Frontal cortex (tissue), 3 donors: ENCODE measurements at regions not wholly inside any gene's neighbourhood (a gene's known extent, or its start where the extent isn't known, plus 50 kb on each side); places are given as distances from the start of the nearest gene placed in this dataset.

Experiments used
- DNase-seq, 2 donors: peaks; one replicate each; pipeline ENCODE4 v3.0.0; 2012; ENCODE audit warnings: low spot score in 2 of 2
- FAIRE-seq: peaks from 2 replicates; lab custom pipeline; 2012; peaks lifted over from hg19 to GRCh38; lab: Jason Lieb, UNC
- donor health status: control.
- donor health status: control.
- donor health status: control.

GRCh38 chr17:73749337-73749823 lies 105.1 kb upstream of the SDK2 start:
- FAIRE-seq (no peak), DNase-seq (no peak)

GRCh38 chr17:73749928-73750605 lies 105.8 kb upstream of the SDK2 start:
- DNase-seq (no peak), FAIRE-seq (no peak)

DNA sequence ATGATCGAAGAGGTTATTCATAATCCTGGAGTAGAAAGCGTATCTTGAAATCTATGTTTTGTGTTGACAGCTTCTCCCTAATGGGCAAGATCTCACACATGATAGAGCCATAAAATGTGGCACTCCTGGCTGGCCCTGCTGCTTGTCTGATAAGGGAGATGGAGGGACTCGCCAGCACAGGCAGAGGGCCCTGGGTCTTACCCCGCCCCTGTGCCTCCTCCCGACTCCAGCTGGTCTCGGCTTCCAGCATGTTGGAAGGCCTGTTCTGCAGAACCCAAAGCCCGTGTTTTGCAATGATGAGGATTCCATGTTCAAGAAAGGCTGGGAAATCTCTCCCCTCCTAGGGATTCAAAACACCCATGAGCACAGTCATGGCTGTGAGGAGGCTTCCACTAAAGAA lies 106.7 kb upstream of the SDK2 start:
- no peak for FAIRE-seq

DNA sequence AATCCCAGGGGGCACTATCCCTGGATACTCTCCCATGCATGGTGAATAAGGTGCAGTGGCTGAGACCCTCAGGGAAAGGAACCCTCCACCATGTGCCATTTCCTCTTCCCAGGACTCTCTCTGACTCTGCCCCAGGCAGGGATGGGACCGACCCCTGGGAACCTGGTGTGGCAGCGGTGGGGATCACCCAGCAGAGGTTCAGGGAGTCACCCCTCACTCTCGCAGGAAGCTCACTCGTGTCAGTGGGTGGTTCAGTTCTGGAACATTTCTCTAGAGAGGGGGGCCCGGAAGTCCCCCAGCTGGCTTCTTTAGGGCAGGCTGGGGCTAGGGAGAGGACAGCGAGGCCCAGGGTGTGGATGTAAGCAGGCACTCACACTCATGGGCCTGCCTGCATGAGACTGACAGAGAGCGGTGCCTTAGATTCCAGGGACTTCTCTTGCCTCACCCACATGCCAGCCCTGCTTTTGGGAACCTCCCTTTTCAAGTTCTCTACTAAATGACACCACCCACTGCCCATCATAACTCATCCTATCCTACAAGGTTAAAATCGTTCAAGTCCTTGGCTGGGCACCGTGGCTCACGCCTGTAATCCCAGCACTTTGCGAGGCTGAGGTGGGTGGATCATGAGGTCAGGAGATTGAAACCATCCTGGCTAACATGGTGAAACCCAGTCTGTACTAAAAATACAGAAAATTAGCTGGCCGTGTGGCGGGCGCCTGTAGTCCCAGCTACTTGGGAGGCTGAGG lies 109.7 kb upstream of the SDK2 start:
- no peak for DNase-seq
- no peak for FAIRE-seq

More for the DNA sequence above, 106.7 kb upstream of the SDK2 start:
- DNase-seq: no peak

GRCh38 chr17:73754886-73755400 lies 110.7 kb upstream of the SDK2 start:
- FAIRE-seq (no peak), DNase-seq (no peak)

- no peak for FAIRE-seq
- DNase-seq: peak in 1 of 2 donors; percentile 27
These were observed 113.2 kb upstream of the SDK2 start for GRCh38 chr17:73757420-73757819.

DNA sequence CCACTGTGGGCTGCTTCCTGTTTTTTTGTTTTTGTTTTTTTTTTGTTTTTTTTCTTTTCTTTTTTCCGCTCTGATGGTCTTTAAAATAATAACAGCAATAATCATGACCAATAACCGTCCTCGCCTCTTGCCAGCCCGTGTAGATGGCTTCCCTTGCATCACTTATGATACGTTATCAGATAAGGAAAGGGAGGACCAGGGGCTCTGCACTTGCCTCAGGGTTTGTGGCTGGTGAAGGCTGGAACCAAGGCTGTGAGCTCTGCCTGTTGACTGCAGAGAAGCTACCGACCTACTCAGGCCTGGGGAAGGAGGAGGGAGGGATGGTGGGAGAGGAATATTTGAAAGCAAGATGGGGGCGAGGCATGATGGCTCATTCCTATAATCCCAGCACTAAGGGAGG lies 114.0 kb upstream of the SDK2 start:
- no peak for FAIRE-seq
- no peak for DNase-seq

DNA sequence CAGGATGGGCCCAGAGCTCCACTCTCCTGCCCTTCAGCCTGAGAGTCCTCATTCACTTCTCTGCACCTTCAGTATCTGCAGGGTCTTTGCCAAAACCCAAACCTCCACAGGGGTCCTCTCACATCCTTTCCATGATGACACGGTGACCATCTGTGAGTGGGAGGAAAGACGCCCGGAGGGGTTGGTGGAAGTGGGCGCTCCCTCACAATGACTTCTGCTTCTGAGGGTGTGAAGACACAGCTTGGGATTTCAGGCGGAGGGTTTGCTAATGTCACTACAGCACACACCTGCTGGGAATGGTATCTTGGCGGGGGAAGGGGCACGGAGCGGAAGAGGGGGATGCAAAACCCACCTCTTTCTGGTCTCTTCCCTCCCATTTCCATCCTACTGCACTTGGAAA lies 115.1 kb upstream of the SDK2 start:
- FAIRE-seq (no peak), DNase-seq (no peak)

DNA sequence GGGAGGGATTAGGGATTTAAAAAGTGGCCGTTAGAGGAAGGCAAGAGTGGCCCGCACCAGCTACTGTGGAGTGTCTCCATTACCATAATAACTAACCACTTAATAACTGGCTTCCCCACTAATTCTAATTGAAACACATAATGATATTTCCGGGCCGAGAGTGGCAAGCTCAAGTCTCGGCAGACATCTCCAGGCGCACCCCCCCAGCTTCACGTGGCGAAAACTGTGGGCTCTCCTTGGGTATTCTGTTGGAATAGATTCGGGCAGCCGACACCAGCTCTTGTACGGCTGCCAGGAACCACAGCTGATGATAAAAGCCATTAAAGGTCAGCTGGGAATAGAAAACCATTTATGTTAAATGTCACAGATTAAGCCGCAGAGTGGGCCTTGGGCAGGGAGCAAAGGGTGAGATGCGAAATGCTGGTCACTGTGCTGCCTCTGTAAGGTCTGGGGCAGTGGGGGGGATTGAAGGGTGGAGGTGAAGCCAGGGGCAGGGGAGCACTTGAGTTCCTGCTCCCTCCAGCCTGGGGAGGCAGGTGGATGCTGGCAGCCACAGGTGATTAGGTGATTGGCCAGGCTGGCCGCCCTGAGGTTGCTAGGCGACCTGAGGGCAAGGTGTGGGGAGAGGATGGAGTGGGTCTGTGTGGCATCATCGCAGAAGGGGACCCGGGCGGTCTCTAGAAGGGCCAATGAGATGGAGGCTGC lies 115.6 kb upstream of the SDK2 start:
- no peak for DNase-seq
- FAIRE-seq: no peak

GRCh38 chr17:73760439-73760758 lies 116.2 kb upstream of the SDK2 start:
- no peak for DNase-seq
- FAIRE-seq: no peak

GRCh38 chr17:73765824-73766563 lies 121.7 kb upstream of the SDK2 start:
- DNase-seq (peak in 1 of 2 donors; percentile 27), FAIRE-seq (no peak)

DNA sequence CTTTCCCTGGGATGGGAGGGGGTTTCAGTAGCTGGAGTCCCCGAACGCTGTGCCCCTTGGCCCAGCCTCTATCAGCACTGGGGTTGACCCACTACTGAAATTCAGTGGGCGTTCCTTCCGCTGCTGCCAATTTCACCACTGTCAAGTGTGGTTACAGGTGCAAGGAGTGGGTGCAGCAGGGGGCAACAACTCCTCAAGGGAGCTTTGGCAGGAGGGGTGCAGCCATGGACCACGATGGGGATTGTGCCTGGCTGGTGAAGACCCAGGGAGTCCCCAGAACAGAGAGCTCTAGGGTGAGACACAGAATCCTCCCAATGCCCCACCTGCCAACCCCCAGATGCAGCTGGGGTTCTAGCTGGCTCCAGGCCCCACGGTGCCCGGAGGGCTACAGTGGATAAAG lies 123.5 kb upstream of the SDK2 start:
- DNase-seq (no peak), FAIRE-seq (no peak)

DNA sequence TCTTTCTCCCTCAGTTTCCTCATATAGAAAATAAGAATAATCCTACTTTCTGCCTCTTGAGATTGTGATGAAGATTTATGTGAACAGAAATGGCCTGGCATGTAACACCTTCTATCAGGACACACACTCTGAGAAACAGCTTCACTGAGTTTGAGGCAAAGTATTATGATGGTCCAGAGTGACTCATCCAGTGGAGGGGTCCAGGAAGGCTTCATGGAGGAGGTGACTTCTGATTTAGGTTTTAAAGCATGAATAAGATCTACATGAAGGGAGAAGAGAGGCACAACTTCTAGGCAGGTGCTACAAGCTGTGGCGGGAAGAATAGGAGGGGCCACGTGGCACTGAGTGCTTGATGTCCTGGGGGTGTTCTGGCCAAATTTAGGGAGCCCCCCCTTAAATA lies 124.4 kb upstream of the SDK2 start:
- FAIRE-seq: no peak
- no peak for DNase-seq

DNA sequence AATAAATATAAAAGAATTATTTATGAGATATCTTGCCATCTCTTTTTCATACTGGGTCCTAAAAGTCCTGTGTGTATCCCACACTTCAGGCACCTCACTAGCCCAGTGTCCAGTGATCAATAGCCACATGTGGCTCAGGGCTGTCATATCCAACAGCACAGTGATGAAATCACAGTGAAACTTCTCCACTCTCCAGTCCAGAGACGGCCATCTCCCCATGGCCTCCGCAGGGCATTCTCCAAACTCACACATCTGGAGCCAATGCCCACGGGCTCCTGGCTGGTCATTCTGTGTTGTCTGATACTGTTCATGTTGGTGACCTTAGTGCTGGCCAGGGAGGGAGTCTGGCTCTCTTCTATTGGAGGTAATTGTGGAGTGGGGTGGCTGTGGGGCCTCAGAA lies 125.2 kb upstream of the SDK2 start:
- no peak for FAIRE-seq
- DNase-seq: no peak

DNA sequence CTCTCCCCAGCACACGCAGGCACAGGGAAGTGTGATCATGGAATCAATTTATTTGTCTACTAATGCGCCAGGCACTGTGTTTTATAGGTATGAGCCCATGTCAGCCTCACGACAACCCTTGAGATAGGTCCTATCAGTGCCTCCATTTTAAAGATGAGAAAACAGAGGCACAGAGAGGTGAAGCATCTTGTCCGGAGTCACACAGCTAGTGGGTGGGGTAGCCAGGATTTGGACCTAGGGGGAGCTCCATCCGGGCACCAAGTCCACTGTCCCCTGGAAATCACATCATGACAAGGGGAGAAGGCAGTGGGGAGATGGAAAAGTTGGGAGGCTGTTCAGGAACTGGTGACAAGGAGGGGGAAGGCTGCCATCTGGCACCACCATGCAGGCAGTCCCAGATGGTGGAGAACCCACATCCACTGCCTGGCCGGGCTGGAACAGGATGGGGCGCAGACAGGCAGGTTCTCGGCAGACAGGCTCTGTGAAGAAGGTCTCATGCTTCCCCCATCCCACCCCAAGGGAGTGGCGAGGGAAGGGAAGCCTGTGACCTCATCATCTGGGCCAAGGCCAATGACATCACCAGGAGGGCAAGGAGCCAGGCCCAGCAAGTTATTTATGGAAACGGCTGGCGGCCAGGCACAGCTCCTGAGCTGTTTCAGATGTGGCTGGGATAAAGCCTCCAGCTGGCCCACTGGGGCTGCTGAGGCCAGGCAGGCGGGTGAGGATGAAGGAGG lies 126.0 kb upstream of the SDK2 start:
- FAIRE-seq: peak; percentile 45

GRCh38 chr17:73770849-73771229 lies 126.6 kb upstream of the SDK2 start:
- DNase-seq: no peak

More for the DNA sequence above, 126.0 kb upstream of the SDK2 start:
- peak; percentile 53 to 75 for DNase-seq

GRCh38 chr17:73772107-73772705 lies 128.0 kb upstream of the SDK2 start:
- FAIRE-seq: no peak
- no peak for DNase-seq

More at GRCh38 chr17:73770849-73771229, 126.6 kb upstream of the SDK2 start:
- no peak for FAIRE-seq

GRCh38 chr17:73773702-73774101 lies 129.5 kb upstream of the SDK2 start:
- DNase-seq (no peak), FAIRE-seq (no peak)

DNA sequence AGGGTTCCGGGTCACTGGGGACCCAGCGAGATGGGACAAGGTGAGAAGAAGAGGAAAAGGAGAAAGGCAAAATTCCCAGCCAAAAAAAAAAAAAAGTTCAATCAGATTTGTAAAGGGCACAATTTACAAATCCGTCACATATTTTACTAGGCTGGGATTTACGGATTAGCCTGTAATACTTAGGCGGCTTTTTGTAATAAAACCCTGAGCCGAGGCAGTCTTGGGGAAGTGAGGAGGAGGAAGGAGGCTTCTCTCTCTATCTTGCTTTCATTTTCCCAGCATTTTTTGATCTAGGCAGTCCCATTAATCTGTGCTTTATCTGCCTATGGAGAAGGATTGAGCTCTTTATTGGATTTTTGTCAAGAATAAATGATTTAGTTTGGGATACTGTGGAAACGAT lies 130.6 kb upstream of the SDK2 start:
- no peak for DNase-seq
- FAIRE-seq: no peak
